Ureter (tissue), 1 donor: ENCODE measurements at regions not wholly inside any gene's neighbourhood (a gene's known extent, or its start where the extent isn't known, plus 50 kb on each side); places are given as distances from the start of the nearest gene placed in this dataset.
"Not testable (repeated sequence)": the region's sequence is repeated elsewhere in the genome, so short reads cannot be mapped to it uniquely, and the experiment has no call there.

Experiments
- DNase-seq: peaks from one replicate; pipeline ENCODE4 v3.0.0-alpha.2; 2020; ENCODE audit warnings: low spot score
- donor health status: DM: yes; HTN: yes; CAD: no.

GRCh38 chr16:21534561-21534960 lies 64.8 kb upstream of the METTL9 start:
- DNase-seq: not testable (repeated sequence)

GRCh38 chr16:21535201-21535600 lies 64.2 kb upstream of the METTL9 start:
- DNase-seq: not testable (repeated sequence)

GRCh38 chr16:21536740-21537139 lies 62.6 kb upstream of the METTL9 start:
- DNase-seq: not testable (repeated sequence)

- DNase-seq: not testable (repeated sequence)
Observed at GRCh38 chr16:21537598-21537997, 61.8 kb upstream of the METTL9 start.

- not testable (repeated sequence) for DNase-seq
Observed at GRCh38 chr16:21539107-21539618, 60.2 kb upstream of the METTL9 start.

GRCh38 chr16:21540770-21541433 lies 58.5 kb upstream of the METTL9 start:
- DNase-seq: not testable (repeated sequence)

GRCh38 chr16:21541611-21542051 lies 57.7 kb upstream of the METTL9 start:
- not testable (repeated sequence) for DNase-seq

- DNase-seq: not testable (repeated sequence)
Observed at GRCh38 chr16:21542075-21542474, 57.3 kb upstream of the METTL9 start.

GRCh38 chr16:21542491-21543124 lies 56.8 kb upstream of the METTL9 start:
- not testable (repeated sequence) for DNase-seq

- not testable (repeated sequence) for DNase-seq
Observed at GRCh38 chr16:21543151-21543836, 56.1 kb upstream of the METTL9 start.

- DNase-seq: not testable (repeated sequence)
Observed at GRCh38 chr16:21545664-21546326, 53.6 kb upstream of the METTL9 start.

- not testable (repeated sequence) for DNase-seq
Observed at GRCh38 chr16:21549396-21549795, 50.0 kb upstream of the METTL9 start.
